ENCODE measurements at regions not wholly inside any gene's neighbourhood (a gene's known extent, or its start where the extent isn't known, plus 50 kb on each side); places are given as distances from the start of the nearest gene placed in this dataset.
A peak's percentile ranks its signal among the peaks of the same experiment; 100 is the strongest.
"Not testable (repeated sequence)": the region's sequence is repeated elsewhere in the genome, so short reads cannot be mapped to it uniquely, and the experiment has no call there.

- not testable (repeated sequence) for DNase-seq
Measured at GRCh38 chr7:76708446-76708845, 81.4 kb upstream of the POMZP3 start.

- not testable (repeated sequence) for DNase-seq
Measured at GRCh38 chr7:76703815-76704214, 76.7 kb upstream of the POMZP3 start.

DNA sequence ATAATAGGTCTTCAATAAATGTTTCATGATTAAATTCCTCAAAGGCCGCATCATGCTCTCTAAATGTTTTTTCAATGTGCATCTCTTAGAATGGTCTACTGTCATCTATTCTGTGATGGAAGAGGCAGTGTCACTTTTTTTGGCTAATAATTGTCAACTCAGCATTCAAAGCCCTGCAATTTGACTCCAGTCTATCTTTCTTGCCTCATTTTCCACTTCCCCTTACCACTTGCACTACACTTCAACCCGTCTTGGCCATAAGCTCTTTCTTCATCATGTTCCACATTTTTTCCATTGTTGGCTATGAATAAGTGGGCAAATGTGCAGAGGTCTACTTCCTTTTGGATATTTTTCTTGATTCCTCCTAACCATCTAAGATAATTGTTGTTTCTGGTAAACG lies 59.2 kb upstream of the POMZP3 start:
- not testable (repeated sequence) for DNase-seq

DNA sequence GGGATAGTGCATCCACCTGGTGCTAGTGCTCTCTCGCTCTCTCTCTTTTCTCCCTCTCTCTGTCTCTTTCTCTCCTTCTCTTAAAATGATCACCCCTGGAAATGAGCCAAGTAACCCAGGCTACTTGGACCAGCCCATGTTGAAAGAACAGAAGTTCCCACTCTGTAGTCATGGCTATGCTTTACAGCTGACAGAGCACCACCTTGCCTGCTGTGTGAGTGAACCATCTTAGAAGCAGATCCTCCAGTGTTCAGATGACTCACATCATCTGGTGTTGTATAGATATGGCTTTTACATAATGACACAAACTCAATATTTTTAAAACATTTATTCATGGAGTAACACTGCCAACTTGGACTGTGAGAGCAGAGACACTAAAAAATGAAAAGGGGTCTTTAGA lies 57.7 kb upstream of the POMZP3 start:
- DNase-seq, result not testable (repeated sequence)

DNA sequence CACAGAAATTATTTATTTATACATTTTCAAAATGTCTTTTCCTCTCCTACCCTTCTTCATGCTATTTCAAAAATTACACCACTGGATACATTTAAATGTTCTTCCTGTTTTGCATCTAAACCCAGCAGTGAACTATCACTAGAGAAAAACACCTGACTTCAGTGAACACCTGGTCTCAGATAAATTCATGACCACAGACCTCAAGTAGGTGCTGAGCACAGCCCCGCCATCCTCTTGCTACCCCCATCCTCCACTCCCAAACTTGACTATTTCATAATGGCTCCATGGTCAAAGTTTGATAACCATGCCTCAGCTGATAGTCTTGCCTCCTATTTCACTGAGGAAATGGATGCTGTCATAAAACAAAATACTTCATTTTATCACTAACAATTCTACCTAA lies 56.6 kb upstream of the POMZP3 start:
- peak; percentile 33 for DNase-seq

DNA sequence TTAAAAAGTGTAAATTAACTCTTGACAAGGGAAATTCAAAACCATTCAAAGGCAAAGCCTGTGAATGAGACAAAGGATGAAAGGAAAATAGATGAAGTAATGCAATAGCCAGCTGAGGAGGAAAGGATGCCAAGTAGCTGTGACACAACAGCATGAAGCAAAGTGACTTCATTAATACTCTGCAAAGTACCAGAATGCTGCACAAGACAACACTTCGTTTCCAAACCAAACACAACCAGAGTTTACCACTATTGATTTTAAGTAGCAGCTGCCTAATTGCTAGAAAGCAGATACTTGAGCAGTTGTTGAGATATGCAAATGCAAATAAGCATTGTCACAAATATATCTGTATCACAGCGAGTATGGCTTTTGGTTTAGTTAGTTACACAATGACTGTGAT lies 54.7 kb upstream of the POMZP3 start:
- not testable (repeated sequence) for DNase-seq

DNA sequence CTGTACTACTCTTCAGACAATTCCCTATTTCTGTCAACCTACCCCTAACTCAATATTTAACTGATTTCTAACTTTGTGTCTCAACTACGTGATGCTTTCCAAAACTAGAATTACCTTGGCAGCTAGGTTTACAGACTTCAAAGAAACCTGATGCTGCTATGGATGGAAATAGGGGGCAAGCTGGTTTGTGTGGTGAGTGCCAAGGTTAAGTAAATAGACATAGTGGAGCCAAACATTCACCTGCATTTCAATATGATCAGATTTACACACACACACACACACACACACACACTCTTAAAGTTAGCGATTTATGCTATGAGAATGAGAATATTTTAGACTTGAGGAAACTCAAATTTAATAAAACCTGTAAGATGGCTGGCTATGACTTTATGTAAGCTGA lies 52.1 kb upstream of the POMZP3 start:
- not testable (repeated sequence) for DNase-seq

GRCh38 chr7:76678500-76678899 lies 51.4 kb upstream of the POMZP3 start:
- not testable (repeated sequence) for DNase-seq

DNA sequence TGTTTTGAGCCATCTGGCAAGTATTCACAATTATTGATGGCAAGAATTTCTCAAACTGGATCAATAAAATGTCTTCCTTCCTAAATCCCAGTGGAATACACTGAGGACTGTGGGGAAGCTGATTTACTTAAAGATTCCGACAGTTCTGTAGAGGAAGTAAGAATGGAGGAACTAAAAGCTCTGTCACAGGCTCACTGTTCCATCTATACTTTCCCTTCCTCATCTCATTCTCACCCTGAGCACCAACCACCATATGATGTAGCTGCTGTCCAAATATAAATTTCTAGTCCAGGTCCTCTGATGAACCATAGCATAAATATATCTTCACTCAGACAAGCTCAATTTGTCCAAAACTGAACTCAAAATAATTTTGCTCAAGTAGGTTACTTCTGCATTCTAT lies 49.8 kb upstream of the POMZP3 start:
- not testable (repeated sequence) for DNase-seq
